Thymus (tissue), 11 donors: ENCODE measurements at regions not wholly inside any gene's neighbourhood (a gene's known extent, or its start where the extent isn't known, plus 50 kb on each side); places are given as distances from the start of the nearest gene placed in this dataset.

ENCODE experiments used
- DNase-seq, 9 donors: peaks; one replicate each; pipeline ENCODE4 v3.0.0-alpha.2; 2013; ENCODE audit warnings: low spot score in 9 of 9, low read depth in 6 of 9, missing footprints in 1 of 9
- H3K27ac ChIP-seq, 2 donors: one replicate each; pipeline ENCODE4 v1.5.1; 2013; ENCODE audit warnings: control low read depth in 1 of 2, low read depth in 1 of 2, low read length in 1 of 2, mild to moderate bottlenecking in 1 of 2, moderate library complexity in 1 of 2
- H3K27me3 ChIP-seq, 2 donors: one replicate each; pipeline ENCODE4 v1.5.1; 2013; ENCODE audit warnings: low read length in 1 of 2; ENCODE audit not compliant: control insufficient read depth in 2 of 2, insufficient read depth in 1 of 2
- H3K36me3 ChIP-seq, 2 donors: one replicate each; pipeline ENCODE4 v1.5.1; 2013; ENCODE audit warnings: low read length in 1 of 2, mild to moderate bottlenecking in 1 of 2, moderate library complexity in 1 of 2; ENCODE audit not compliant: control insufficient read depth in 2 of 2, insufficient read depth in 2 of 2
- H3K4me1 ChIP-seq, 2 donors: one replicate each; pipeline ENCODE4 v1.5.1; 2013; ENCODE audit warnings: low read length in 2 of 2; ENCODE audit not compliant: control insufficient read depth in 2 of 2, insufficient read depth in 2 of 2
- H3K4me3 ChIP-seq, 2 donors: one replicate each; pipeline ENCODE4 v1.5.1; 2013; ENCODE audit warnings: low read length in 2 of 2, control low read depth in 1 of 2, mild to moderate bottlenecking in 1 of 2
- H3K9me3 ChIP-seq, 2 donors: one replicate each; pipeline ENCODE4 v1.5.1; 2013; ENCODE audit warnings: low read length in 1 of 2, mild to moderate bottlenecking in 1 of 2; ENCODE audit not compliant: control insufficient read depth in 2 of 2, insufficient read depth in 1 of 2
- WGBS: extraction: QIAGEN DNeasy Blood & Tissue Kit; methylation state at CpG from one replicate; pipeline ENCODE4 v1.1.7; 2013; 5-methylcytosine and 5-hydroxymethylcytosine counted together
- donor health status: healthy.

DNA sequence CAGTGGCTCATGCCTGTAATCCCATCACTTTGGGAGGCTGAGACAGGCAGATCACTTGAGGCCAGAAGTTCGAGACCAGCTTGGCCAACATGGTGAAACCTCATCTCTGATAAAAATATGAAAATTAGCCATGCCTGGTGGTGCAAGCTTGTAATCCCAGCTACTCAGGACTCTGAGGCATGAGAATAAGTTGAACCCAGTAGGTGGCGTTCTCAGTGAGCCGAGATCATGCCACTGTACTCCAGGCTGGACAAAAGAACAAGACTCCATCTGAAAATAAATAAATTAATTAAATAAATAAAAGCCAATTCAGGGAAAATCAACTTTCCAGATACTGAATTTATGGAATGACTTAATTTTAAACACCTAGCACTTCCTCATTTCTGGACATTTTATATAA lies 1722.1 kb downstream of the MAT2B start:
- no peaks in the 10 kb centered on the region for H3K4me1 ChIP-seq
- no peaks in the 10 kb centered on the region for H3K27me3 ChIP-seq
- no peak overlapping the region for H3K27ac ChIP-seq
- H3K4me3 ChIP-seq, result no peak overlapping the region
- DNase-seq, result no peak
- WGBS, result 98% methylated on average over 3 of the region's 3 CpGs
- no peaks in the 10 kb centered on the region for H3K36me3 ChIP-seq
- H3K9me3 ChIP-seq, result no peaks in the 10 kb centered on the region

DNA sequence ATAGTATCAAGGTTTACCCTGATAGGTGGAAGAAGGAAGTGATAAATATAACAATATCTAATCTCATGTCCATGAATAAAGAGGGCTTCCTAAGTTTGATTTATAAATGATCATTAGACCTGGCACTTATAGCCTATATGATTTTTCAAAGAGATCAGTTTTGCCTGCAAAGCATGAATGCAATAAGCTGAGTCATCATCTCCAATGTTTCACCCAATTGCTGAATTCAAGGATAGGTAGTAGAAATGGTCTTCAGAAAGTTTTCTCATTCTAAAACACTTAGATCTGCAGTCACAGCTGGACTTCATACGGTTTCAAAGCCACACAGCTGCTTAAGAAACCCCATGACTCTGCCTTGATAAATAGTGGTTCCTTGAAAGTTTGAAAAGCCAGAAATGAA lies 1722.8 kb downstream of the MAT2B start:
- 87% methylated on average over 1 of the region's 1 CpG for WGBS
- no peak for DNase-seq
- no peak overlapping the region for H3K27ac ChIP-seq
- no peaks in the 10 kb centered on the region for H3K27me3 ChIP-seq
- no peaks in the 10 kb centered on the region for H3K36me3 ChIP-seq
- H3K4me1 ChIP-seq, result no peaks in the 10 kb centered on the region
- no peaks in the 10 kb centered on the region for H3K9me3 ChIP-seq
- H3K4me3 ChIP-seq, result no peak overlapping the region

DNA sequence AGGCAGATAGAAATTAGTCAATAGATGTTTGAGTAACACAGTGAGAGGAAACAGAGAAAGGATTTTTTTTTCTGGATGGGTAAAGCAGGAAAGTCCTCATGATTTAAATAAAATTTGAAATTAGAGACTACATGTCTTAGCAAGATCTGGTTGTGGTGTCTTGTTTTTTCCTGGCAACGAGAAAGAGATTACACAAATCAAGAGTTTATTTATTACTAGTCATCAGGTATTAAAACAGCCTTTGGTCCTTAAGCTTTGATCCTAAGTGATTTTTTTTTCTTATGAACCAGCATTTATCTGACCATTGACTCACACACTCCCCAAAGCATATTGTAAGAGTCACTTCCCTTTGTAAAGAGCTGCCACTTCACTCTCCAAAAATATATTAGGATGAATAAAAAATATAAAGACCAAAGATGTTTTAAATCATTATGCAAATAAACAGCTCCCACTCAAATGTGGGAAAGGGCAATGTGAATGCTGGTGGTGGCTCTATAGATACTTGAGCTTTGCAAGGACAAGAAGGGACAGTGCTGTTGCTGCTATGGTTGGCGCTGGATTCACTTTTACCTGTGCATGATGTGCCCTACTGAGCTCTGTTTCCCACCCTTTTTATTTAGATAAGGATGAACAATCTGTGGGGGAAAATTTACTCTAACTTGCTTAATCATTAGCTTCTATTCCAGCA lies 1726.5 kb downstream of the MAT2B start:
- Histone ChIP-seq H3K27ac (no peak overlapping the region), H3K36me3 (no peaks in the 10 kb centered on the region), H3K27me3 (no peaks in the 10 kb centered on the region), H3K9me3 (no peaks in the 10 kb centered on the region), H3K4me3 (no peak overlapping the region), H3K4me1 (no peaks in the 10 kb centered on the region)
- 93% methylated on average over 2 of the region's 2 CpGs for WGBS
- no peak for DNase-seq

DNA sequence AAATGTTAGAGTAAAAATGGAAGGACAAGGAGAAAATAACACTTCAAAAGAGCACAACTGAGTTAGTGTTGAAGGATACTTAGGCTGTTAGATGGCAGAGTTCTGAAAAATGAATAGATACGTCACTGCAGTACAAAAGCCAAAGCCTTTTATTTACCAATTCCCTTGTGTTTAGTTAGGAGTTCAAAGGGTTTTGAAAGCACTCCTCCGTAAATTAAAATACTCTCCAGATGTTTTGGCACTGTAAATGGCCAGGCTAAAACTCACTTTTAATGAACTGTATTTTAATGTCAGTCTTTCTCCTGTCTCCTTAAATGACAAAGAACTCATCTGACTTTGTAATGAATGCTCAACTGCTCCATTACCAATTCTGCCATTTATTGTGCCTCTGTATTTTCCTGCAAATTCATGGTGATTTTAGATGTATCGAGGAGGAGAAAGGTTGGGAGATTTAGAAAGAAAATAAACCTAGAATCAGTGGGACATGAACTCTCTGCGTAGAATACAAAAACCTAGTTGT lies 1727.2 kb downstream of the MAT2B start:
- Histone ChIP-seq H3K4me1 (no peaks in the 10 kb centered on the region), H3K27me3 (no peaks in the 10 kb centered on the region), H3K36me3 (no peaks in the 10 kb centered on the region), H3K9me3 (no peaks in the 10 kb centered on the region), H3K4me3 (no peak overlapping the region), H3K27ac (no peak overlapping the region)
- 94% methylated on average over 4 of the region's 4 CpGs for WGBS
- no peak for DNase-seq

GRCh38 chr5:165241811-165242210 lies 1736.4 kb downstream of the MAT2B start:
- H3K27ac ChIP-seq, result no peak overlapping the region
- no peaks in the 10 kb centered on the region for H3K27me3 ChIP-seq
- no peaks in the 10 kb centered on the region for H3K9me3 ChIP-seq
- no peaks in the 10 kb centered on the region for H3K36me3 ChIP-seq
- DNase-seq, result no peak
- no peaks in the 10 kb centered on the region for H3K4me1 ChIP-seq
- 97% methylated on average over 1 of the region's 1 CpG for WGBS
- no peak overlapping the region for H3K4me3 ChIP-seq

- 93% methylated on average over 2 of the region's 2 CpGs for WGBS
- no peak overlapping the region for H3K27ac ChIP-seq
- no peak for DNase-seq
Observed at GRCh38 chr5:165242646-165243045, 1737.2 kb downstream of the MAT2B start.

GRCh38 chr5:165244407-165244806 lies 1739.0 kb downstream of the MAT2B start:
- Histone ChIP-seq H3K27ac (no peak overlapping the region), H3K27me3 (no peaks in the 10 kb centered on the region), H3K9me3 (no peaks in the 10 kb centered on the region), H3K4me1 (no peaks in the 10 kb centered on the region), H3K36me3 (no peaks in the 10 kb centered on the region), H3K4me3 (no peak overlapping the region)
- no peak for DNase-seq
- WGBS, result 59% methylated on average over 3 of the region's 3 CpGs

More at GRCh38 chr5:165242646-165243045, 1737.2 kb downstream of the MAT2B start:
- Histone ChIP-seq H3K9me3 (no peaks in the 10 kb centered on the region), H3K4me3 (no peak overlapping the region), H3K27me3 (no peaks in the 10 kb centered on the region), H3K4me1 (no peaks in the 10 kb centered on the region), H3K36me3 (no peaks in the 10 kb centered on the region)

- Histone ChIP-seq H3K36me3 (no peaks in the 10 kb centered on the region), H3K4me3 (no peak overlapping the region), H3K27me3 (no peaks in the 10 kb centered on the region), H3K4me1 (no peaks in the 10 kb centered on the region), H3K27ac (no peak overlapping the region), H3K9me3 (no peaks in the 10 kb centered on the region)
- 94% methylated on average over 6 of the region's 6 CpGs for WGBS
- no peak for DNase-seq
Observed at GRCh38 chr5:165258197-165258771, 1752.9 kb downstream of the MAT2B start.

- no peak for DNase-seq
- Histone ChIP-seq H3K4me3 (no peak overlapping the region), H3K27ac (no peak overlapping the region), H3K4me1 (no peaks in the 10 kb centered on the region), H3K27me3 (no peaks in the 10 kb centered on the region), H3K9me3 (no peaks in the 10 kb centered on the region), H3K36me3 (no peaks in the 10 kb centered on the region)
Observed at GRCh38 chr5:165260426-165260825, 1755.0 kb downstream of the MAT2B start.
